Thyroid gland (tissue), 4 donors: ENCODE measurements at regions not wholly inside any gene's neighbourhood (a gene's known extent, or its start where the extent isn't known, plus 50 kb on each side); places are given as distances from the start of the nearest gene placed in this dataset.

Experiments
- DNase-seq, 2 donors: peaks; one replicate each; pipeline ENCODE4 v3.0.0-alpha.2; 2019
- H3K27ac ChIP-seq, 3 donors: fragments of 200-600 bp; sonication (generic); 1 replicate in 2 of 3; 2 replicates in 1 of 3; pipeline ENCODE4 v1.5.1; 2016 to 2019; ENCODE audit warnings: mild to moderate bottlenecking in 1 of 3, moderate library complexity in 1 of 3
- H3K27me3 ChIP-seq: fragments of 200-600 bp; sonication (generic); one replicate; pipeline ENCODE4 v1.5.1; 2019
- H3K36me3 ChIP-seq, 2 donors: fragments of 200-600 bp; sonication (generic); one replicate each; pipeline ENCODE4 v1.5.1; 2016 to 2019
- H3K4me1 ChIP-seq, 2 donors: fragments of 200-600 bp; sonication (generic); one replicate each; pipeline ENCODE4 v1.5.1; 2017 to 2019
- H3K4me3 ChIP-seq, 3 donors: fragments of 200-600 bp; sonication (generic); replicated peaks in 1 of 3; 1 replicate in 2 of 3; 2 replicates in 1 of 3; pipeline ENCODE4 v1.5.1; 2016; ENCODE audit warnings: mild to moderate bottlenecking in 1 of 3
- H3K9me3 ChIP-seq: fragments of 200-600 bp; sonication (generic); one replicate; pipeline ENCODE4 v1.5.1; 2017
- POLR2A ChIP-seq, 2 donors: fragments of 450-650 bp; IDR thresholded peaks; one replicate each; pipeline ENCODE4 v1.6.1; 2017; ENCODE audit warnings: antibody characterized with exemption in 2 of 2, mild to moderate bottlenecking in 2 of 2, moderate library complexity in 1 of 2
- WGBS, 2 donors: methylation state at CpG; one replicate each; pipeline ENCODE4 v1.1.5; 2017; 5-methylcytosine and 5-hydroxymethylcytosine counted together
- intact Hi-C: fragments of 100-400 bp; cut with DNase I; formaldehyde crosslinking; loops from one replicate; pipeline ENCODE4 v1.15.1; 2023
- TF ChIP-seq, protein P1 (sequence below), 6 experiments: fragments of 200-600 bp in 3 of 6; fragments of 450-650 bp in 3 of 6; sonication (generic) in 3 of 6; IDR thresholded peaks; one replicate each; pipeline ENCODE4 v1.5.1; 2016 to 2019; ENCODE audit warnings: antibody characterized with exemption in 6 of 6, mild to moderate bottlenecking in 2 of 6, inconsistent platforms in 1 of 6, moderate library complexity in 1 of 6

- WGBS, 2 donors, result 82 to 94% methylated on average over 1 of the region's 1 CpG
- DNase-seq, result no peak
- TF ChIP-seq, protein P1, sequence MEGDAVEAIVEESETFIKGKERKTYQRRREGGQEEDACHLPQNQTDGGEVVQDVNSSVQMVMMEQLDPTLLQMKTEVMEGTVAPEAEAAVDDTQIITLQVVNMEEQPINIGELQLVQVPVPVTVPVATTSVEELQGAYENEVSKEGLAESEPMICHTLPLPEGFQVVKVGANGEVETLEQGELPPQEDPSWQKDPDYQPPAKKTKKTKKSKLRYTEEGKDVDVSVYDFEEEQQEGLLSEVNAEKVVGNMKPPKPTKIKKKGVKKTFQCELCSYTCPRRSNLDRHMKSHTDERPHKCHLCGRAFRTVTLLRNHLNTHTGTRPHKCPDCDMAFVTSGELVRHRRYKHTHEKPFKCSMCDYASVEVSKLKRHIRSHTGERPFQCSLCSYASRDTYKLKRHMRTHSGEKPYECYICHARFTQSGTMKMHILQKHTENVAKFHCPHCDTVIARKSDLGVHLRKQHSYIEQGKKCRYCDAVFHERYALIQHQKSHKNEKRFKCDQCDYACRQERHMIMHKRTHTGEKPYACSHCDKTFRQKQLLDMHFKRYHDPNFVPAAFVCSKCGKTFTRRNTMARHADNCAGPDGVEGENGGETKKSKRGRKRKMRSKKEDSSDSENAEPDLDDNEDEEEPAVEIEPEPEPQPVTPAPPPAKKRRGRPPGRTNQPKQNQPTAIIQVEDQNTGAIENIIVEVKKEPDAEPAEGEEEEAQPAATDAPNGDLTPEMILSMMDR (IDR thresholded peaks at IDR 0.05), result no peak
- no peak for TF ChIP-seq POLR2A (IDR thresholded peaks at IDR 0.05)
- H3K27me3 ChIP-seq, result no peaks in the 10 kb centered on the region
- H3K9me3 ChIP-seq, result no peaks in the 10 kb centered on the region
- no peak overlapping the region for H3K4me3 ChIP-seq
- intact Hi-C loops, result no loop called here
- H3K27ac ChIP-seq, result no peak overlapping the region
- H3K36me3 ChIP-seq, result no peaks in the 10 kb centered on the region
- no peaks in the 10 kb centered on the region for H3K4me1 ChIP-seq
These were observed 375.9 kb downstream of the BMPER start for GRCh38 chr7:34281260-34281659.

DNA sequence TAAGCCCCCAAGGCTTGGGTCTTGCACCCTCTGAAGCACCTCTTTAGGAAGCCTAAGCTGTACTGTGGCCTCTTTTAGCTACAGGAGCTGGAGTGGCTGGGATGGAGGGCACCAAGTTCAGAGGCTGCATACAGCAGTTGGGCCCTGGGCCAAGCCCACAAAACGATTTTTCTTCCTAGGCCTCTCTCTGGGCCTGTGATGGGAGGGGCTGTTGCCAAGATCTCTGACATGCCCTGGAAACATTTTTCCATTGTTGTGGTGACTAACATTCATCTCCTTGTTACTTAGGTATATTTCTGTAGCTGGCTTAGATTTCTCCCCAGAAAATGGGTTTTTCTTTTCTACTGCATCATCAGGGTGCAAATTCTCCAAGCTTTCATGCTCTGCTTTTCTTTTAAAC, 375.7 kb upstream of the NPSR1 start:
- DNase-seq, result no peak
- intact Hi-C loops, result no loop called here
- TF ChIP-seq, protein P1 (IDR thresholded peaks at IDR 0.05), result no peak
- no peak for TF ChIP-seq POLR2A (IDR thresholded peaks at IDR 0.05)
- Histone ChIP-seq H3K27ac (no peak overlapping the region), H3K36me3 (no peaks in the 10 kb centered on the region), H3K27me3 (no peaks in the 10 kb centered on the region), H3K4me3 (no peak overlapping the region), H3K4me1 (no peaks in the 10 kb centered on the region), H3K9me3 (no peaks in the 10 kb centered on the region)
- 17 to 45% methylated on average over 1 of the region's 1 CpG for WGBS, 2 donors

DNA sequence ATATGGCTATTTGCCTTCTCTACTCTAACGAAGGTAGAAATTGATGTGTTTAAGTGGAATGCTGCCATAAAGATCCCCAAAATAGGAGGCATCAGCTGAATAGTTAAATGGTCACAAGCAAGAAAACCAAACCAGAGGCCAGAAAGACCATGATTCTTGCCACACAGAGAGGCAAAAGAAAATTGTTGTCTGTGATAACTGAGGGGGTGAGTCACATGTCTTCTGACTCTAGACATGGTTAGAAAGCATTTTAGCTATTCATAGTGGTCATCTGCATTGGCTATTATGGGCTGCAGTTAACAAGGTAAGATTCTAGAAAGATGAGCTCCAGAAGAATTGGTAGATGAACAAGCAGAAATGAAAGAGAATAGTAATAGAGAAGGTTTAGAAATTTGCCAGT, 361.4 kb upstream of the NPSR1 start:
- no peaks in the 10 kb centered on the region for H3K4me1 ChIP-seq
- no peak overlapping the region for H3K27ac ChIP-seq
- 81 to 83% methylated on average over 1 of the region's 1 CpG for WGBS, 2 donors
- DNase-seq, result no peak
- no peaks in the 10 kb centered on the region for H3K9me3 ChIP-seq
- H3K27me3 ChIP-seq, result no peaks in the 10 kb centered on the region
- H3K36me3 ChIP-seq, result no peaks in the 10 kb centered on the region
- intact Hi-C loops, result no loop called here
- H3K4me3 ChIP-seq, result no peak overlapping the region
- TF ChIP-seq, protein P1 (IDR thresholded peaks at IDR 0.05), result no peak
- TF ChIP-seq POLR2A (IDR thresholded peaks at IDR 0.05), result no peak

DNA sequence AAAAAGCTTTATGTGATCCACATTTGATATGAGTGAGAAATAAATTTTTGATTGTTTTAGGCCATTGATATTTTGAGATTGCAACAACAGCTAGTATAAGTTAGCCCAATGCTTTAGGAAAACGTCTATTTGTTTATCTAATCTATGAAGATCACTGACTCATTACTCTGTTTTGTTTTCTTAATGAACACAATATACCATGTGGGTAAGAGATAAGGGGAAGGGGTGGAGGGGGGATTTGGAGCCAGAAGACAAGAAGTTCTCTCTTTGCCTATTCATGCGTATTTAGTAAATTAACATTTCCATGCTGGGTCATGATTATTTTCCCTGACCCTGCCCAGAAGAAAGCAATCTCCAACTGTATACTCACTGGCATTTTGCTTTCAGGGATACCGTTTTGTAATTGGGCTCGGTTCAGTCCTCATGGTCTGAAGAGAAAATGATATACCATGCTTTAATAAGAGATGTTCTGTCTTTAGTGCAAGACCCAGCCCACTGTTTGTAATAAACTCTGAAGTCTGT, 359.5 kb upstream of the NPSR1 start:
- Histone ChIP-seq H3K4me3 (no peak overlapping the region), H3K4me1 (no peaks in the 10 kb centered on the region), H3K27me3 (no peaks in the 10 kb centered on the region), H3K36me3 (no peaks in the 10 kb centered on the region), H3K9me3 (no peaks in the 10 kb centered on the region), H3K27ac (no peak overlapping the region)
- TF ChIP-seq, protein P1 (IDR thresholded peaks at IDR 0.05), result no peak
- TF ChIP-seq POLR2A (IDR thresholded peaks at IDR 0.05), result no peak
- DNase-seq, result no peak
- intact Hi-C loops, result no loop called here
- 65 to 66% methylated on average over 4 of the region's 4 CpGs for WGBS, 2 donors

- Histone ChIP-seq H3K4me1 (no peaks in the 10 kb centered on the region), H3K36me3 (no peaks in the 10 kb centered on the region), H3K9me3 (no peaks in the 10 kb centered on the region), H3K4me3 (no peak overlapping the region), H3K27ac (no peak overlapping the region), H3K27me3 (no peaks in the 10 kb centered on the region)
- DNase-seq, result no peak
- intact Hi-C loops, result no loop called here
- TF ChIP-seq, protein P1 (IDR thresholded peaks at IDR 0.05), result no peak
- TF ChIP-seq POLR2A (IDR thresholded peaks at IDR 0.05), result no peak
- WGBS, 2 donors, result 84 to 86% methylated on average over 4 of the region's 4 CpGs
These were observed 359.0 kb upstream of the NPSR1 start for GRCh38 chr7:34299066-34299465.
